ENCODE measurements at regions not wholly inside any gene's neighbourhood (a gene's known extent, or its start where the extent isn't known, plus 50 kb on each side); places are given as distances from the start of the nearest gene placed in this dataset.

GRCh38 chr3:19060404-19060803, 87.9 kb upstream of the KCNH8 start:
- Histone ChIP-seq H3K79me2 (ENCODE audit: insufficient read depth, low read length) (no peaks in the 10 kb centered on the region), H4K20me1 (ENCODE audit: insufficient read depth, low read length) (no peaks in the 10 kb centered on the region), H3K4me3 (replicated peaks in 1 of 3; ENCODE audit: low read depth in 2 of 3, low read length in 3 of 3) (no peak overlapping the region), H3K36me3 (replicated peaks in 1 of 2; ENCODE audit: control insufficient read depth in 1 of 2, insufficient read depth in 2 of 2, low read length in 2 of 2) (no peaks in the 10 kb centered on the region), H3K4me1 (ENCODE audit: control insufficient read depth in 1 of 2, insufficient read depth in 2 of 2, low read length in 2 of 2) (no peaks in the 10 kb centered on the region), H3K9ac (ENCODE audit: insufficient read depth, low read length, poor library complexity, severe bottlenecking) (no peak overlapping the region), H3K27ac (ENCODE audit: low read depth in 1 of 2, low read length in 2 of 2) (no peak overlapping the region), H3K27me3 (ENCODE audit: control insufficient read depth in 2 of 2, insufficient read depth in 2 of 2, low read length in 2 of 2) (no peaks in the 10 kb centered on the region), H2AFZ (ENCODE audit: insufficient read depth, low read depth, low read length, poor library complexity, severe bottlenecking) (no peak overlapping the region), H3K4me2 (replicated peaks; ENCODE audit: extremely low read depth, low read length, poor library complexity, severe bottlenecking) (no peak overlapping the region), H3K9me3 (replicated peaks in 1 of 2; ENCODE audit: control insufficient read depth in 1 of 2, insufficient read depth in 1 of 2, low read length in 2 of 2) (no peaks in the 10 kb centered on the region)
- Mint-ChIP-seq H3K4me3 (no peak overlapping the region), H3K27ac (no peak overlapping the region), H3K4me1 (no peaks in the 10 kb centered on the region), H3K9me3 (no peaks in the 10 kb centered on the region), H3K27me3 (ENCODE audit: low read depth in 3 of 3) (peaks cover 0 to 1% (median 0%) of the 10 kb centered on the region in 3 donors), H3K36me3 (no peaks in the 10 kb centered on the region)
- no peak for DNase-seq
- WGBS (ENCODE audit: insufficient coverage), result no CpG with 5 or more reads among the region's 1 CpG
- intact Hi-C loops (cut with micrococcal nuclease), result no loop called here
- TF ChIP-seq, protein P1, sequence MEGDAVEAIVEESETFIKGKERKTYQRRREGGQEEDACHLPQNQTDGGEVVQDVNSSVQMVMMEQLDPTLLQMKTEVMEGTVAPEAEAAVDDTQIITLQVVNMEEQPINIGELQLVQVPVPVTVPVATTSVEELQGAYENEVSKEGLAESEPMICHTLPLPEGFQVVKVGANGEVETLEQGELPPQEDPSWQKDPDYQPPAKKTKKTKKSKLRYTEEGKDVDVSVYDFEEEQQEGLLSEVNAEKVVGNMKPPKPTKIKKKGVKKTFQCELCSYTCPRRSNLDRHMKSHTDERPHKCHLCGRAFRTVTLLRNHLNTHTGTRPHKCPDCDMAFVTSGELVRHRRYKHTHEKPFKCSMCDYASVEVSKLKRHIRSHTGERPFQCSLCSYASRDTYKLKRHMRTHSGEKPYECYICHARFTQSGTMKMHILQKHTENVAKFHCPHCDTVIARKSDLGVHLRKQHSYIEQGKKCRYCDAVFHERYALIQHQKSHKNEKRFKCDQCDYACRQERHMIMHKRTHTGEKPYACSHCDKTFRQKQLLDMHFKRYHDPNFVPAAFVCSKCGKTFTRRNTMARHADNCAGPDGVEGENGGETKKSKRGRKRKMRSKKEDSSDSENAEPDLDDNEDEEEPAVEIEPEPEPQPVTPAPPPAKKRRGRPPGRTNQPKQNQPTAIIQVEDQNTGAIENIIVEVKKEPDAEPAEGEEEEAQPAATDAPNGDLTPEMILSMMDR (IDR thresholded peaks at IDR 0.05), result no peak

DNA sequence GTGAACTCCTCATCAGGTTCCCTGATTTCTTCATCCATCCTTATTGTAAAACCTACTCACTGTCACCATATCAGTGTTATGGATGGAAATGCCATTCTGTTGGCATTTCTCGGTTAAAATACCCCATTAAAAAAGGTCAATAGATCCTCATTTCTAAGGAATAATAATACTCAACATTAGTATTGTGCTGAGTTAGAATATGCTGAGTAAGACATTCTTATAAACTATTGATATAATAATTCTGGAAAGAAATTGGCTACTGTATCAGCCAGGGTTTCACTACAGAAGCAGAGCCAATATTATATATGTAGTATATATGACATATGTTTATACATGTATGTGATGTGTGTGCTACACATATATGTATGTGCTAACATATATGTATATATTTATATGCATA, 95.4 kb upstream of the KCNH8 start:
- TF ChIP-seq, protein P1 (IDR thresholded peaks at IDR 0.05), result no peak
- Mint-ChIP-seq H3K27ac (no peak overlapping the region), H3K4me1 (no peaks in the 10 kb centered on the region), H3K36me3 (no peaks in the 10 kb centered on the region), H3K9me3 (no peaks in the 10 kb centered on the region), H3K27me3 (ENCODE audit: low read depth in 3 of 3) (no peaks in the 10 kb centered on the region), H3K4me3 (no peak overlapping the region)
- no CpG with 5 or more reads among the region's 1 CpG for WGBS (ENCODE audit: insufficient coverage)
- no peaks in the 10 kb centered on the region for H3K4me1 ChIP-seq (ENCODE audit: control insufficient read depth in 1 of 2, insufficient read depth in 2 of 2, low read length in 2 of 2)
- no peaks in the 10 kb centered on the region for H3K36me3 ChIP-seq (replicated peaks in 1 of 2; ENCODE audit: control insufficient read depth in 1 of 2, insufficient read depth in 2 of 2, low read length in 2 of 2)
- DNase-seq, result no peak
- H3K27me3 ChIP-seq (ENCODE audit: control insufficient read depth in 2 of 2, insufficient read depth in 2 of 2, low read length in 2 of 2), result no peaks in the 10 kb centered on the region
- no peak overlapping the region for H3K27ac ChIP-seq (ENCODE audit: low read depth in 1 of 2, low read length in 2 of 2)
- no peak overlapping the region for H3K9ac ChIP-seq (ENCODE audit: insufficient read depth, low read length, poor library complexity, severe bottlenecking)
- no peaks in the 10 kb centered on the region for H3K9me3 ChIP-seq (replicated peaks in 1 of 2; ENCODE audit: control insufficient read depth in 1 of 2, insufficient read depth in 1 of 2, low read length in 2 of 2)
- no peak overlapping the region for H2AFZ ChIP-seq (ENCODE audit: insufficient read depth, low read depth, low read length, poor library complexity, severe bottlenecking)
- H3K4me3 ChIP-seq (replicated peaks in 1 of 3; ENCODE audit: low read depth in 2 of 3, low read length in 3 of 3), result no peak overlapping the region
- H4K20me1 ChIP-seq (ENCODE audit: insufficient read depth, low read length), result no peaks in the 10 kb centered on the region
- intact Hi-C loops (cut with micrococcal nuclease), result no loop called here
- no peaks in the 10 kb centered on the region for H3K79me2 ChIP-seq (ENCODE audit: insufficient read depth, low read length)
- no peak overlapping the region for H3K4me2 ChIP-seq (replicated peaks; ENCODE audit: extremely low read depth, low read length, poor library complexity, severe bottlenecking)
